K562 (cell line): ENCODE measurements at regions not wholly inside any gene's neighbourhood (a gene's known extent, or its start where the extent isn't known, plus 50 kb on each side); places are given as distances from the start of the nearest gene placed in this dataset.

ENCODE experiments used
- ATAC-seq: fragments of 200-7000 bp; cut with Tn5 transposase; 3 replicates; pipeline ENCODE4 v1.9.1; 2020; ENCODE audit warnings: moderate library complexity
- BruUV-seq: library from RNA; stranded (reverse); fragments of 400-500 nt; replicated peaks from 2 replicates; lab custom pipeline; 2021; lab: Mats Ljungman, UMichigan
- CTCF ChIA-PET: fragments of 300-600 bp; formaldehyde crosslinking; extraction: SDS; loops from one replicate; lab custom pipeline; 2021; ENCODE audit warnings: low intra/inter-chr PET ratio; lab: Yijun Ruan, JAX
- POLR2A ChIA-PET: fragments of 300-600, 350-650 bp; sonication (Branson Sonifier 250); formaldehyde crosslinking; extraction: SDS; loops from one replicate; lab custom pipeline; 2021; ENCODE audit warnings: antibody characterized with exemption, inconsistent platforms; lab: Yijun Ruan, JAX
- DNase-seq, 4 experiments: peaks; one replicate each; pipeline versions ENCODE4 v3.0.0 to v3.0.0-alpha.2; 2011 to 2018; ENCODE audit warnings: low spot score in 3 of 4, mixed read lengths in 3 of 4; ENCODE audit errors: extremely low read depth in 1 of 4
- FAIRE-seq: peaks from 2 replicates; lab custom pipeline; 2011; peaks lifted over from hg19 to GRCh38; lab: Jason Lieb, UNC
- H2AFZ ChIP-seq: 2 replicates; pipeline ENCODE4 v1.6.0; 2011; ENCODE audit warnings: low read depth, low read length, control low read depth, inconsistent platforms
- H3K27ac ChIP-seq: fragments of 200-600 bp; 3 replicates; pipeline ENCODE4 v1.8.0; 2011; ENCODE audit warnings: low read depth, mild to moderate bottlenecking, control low read depth, inconsistent platforms, low read length, moderate library complexity, mixed read lengths; ENCODE audit errors: extremely low read depth
- H3K27me3 ChIP-seq, 2 experiments: fragments of 300-600 bp in 1 of 2; 2 replicates in 1 of 2; 3 replicates in 1 of 2; pipeline versions ENCODE4 v1.6.0 to v1.8.0; 2011; ENCODE audit warnings: inconsistent platforms in 2 of 2, low read length in 2 of 2, mild to moderate bottlenecking in 1 of 2, mixed read lengths in 1 of 2, moderate library complexity in 1 of 2; ENCODE audit not compliant: control insufficient read depth in 2 of 2, insufficient read depth in 2 of 2
- H3K36me3 ChIP-seq: fragments of 300-600 bp; 3 replicates; pipeline ENCODE4 v1.8.0; 2011; ENCODE audit warnings: mild to moderate bottlenecking, low read length, inconsistent platforms; ENCODE audit not compliant: control insufficient read depth, insufficient read depth
- H3K4me1 ChIP-seq, 2 experiments: fragments of 200-600 bp in 1 of 2; replicated peaks in 1 of 2; 2 replicates in 1 of 2; 3 replicates in 1 of 2; pipeline versions ENCODE4 v1.5.1 to v1.8.0; 2011; ENCODE audit warnings: inconsistent platforms in 2 of 2, low read length in 2 of 2, mild to moderate bottlenecking in 1 of 2, mixed read lengths in 1 of 2, moderate library complexity in 1 of 2; ENCODE audit not compliant: control insufficient read depth in 2 of 2, insufficient read depth in 2 of 2
- H3K4me2 ChIP-seq: 2 replicates; pipeline ENCODE4 v1.6.1; 2011; ENCODE audit warnings: low read length, control low read depth, inconsistent platforms, mixed read lengths; ENCODE audit not compliant: insufficient read depth
- H3K4me3 ChIP-seq: fragments of 200-600 bp; sonication (generic), shearing (Covaris generic); 2 replicates; pipeline ENCODE4 v1.5.1; 2016; ENCODE audit warnings: control low read depth, inconsistent platforms
- H3K79me2 ChIP-seq: fragments of 200-600 bp; 3 replicates; pipeline ENCODE4 v1.8.0; 2011; ENCODE audit warnings: low read length, inconsistent platforms; ENCODE audit not compliant: control insufficient read depth, insufficient read depth
- H3K9ac ChIP-seq, 2 experiments: 2 replicates each; pipeline versions ENCODE4 v1.6.0 to v1.6.1; 2011; ENCODE audit warnings: low read depth in 2 of 2, low read length in 2 of 2, control low read depth in 1 of 2, inconsistent platforms in 1 of 2, mild to moderate bottlenecking in 1 of 2, mixed read lengths in 1 of 2; ENCODE audit not compliant: insufficient read depth in 1 of 2
- H3K9me1 ChIP-seq: one replicate; pipeline ENCODE4 v1.6.0; 2011; ENCODE audit warnings: inconsistent platforms, mild to moderate bottlenecking, low read length, moderate library complexity; ENCODE audit not compliant: control insufficient read depth, insufficient read depth
- H3K9me3 ChIP-seq: replicated peaks from 2 replicates; pipeline ENCODE4 v1.5.1; 2011; ENCODE audit warnings: low read depth, low read length, inconsistent platforms; ENCODE audit not compliant: control insufficient read depth, insufficient read depth
- H4K20me1 ChIP-seq: replicated peaks from 2 replicates; pipeline ENCODE4 v1.6.1; 2011; ENCODE audit warnings: low read length, inconsistent platforms, mixed read lengths; ENCODE audit not compliant: control insufficient read depth, insufficient read depth
- ADNP ChIP-seq: fragments of 200-800 bp; sonication (Bioruptor generic); IDR thresholded peaks from 2 replicates; pipeline ENCODE4 v1.6.1; 2016; ENCODE audit warnings: missing genetic modification characterization, missing compliant biosample characterization
- BRCA1 ChIP-seq, 2 experiments: fragments of 450-650 bp in 1 of 2; sonication (generic) in 1 of 2; formaldehyde crosslinking in 1 of 2; IDR thresholded peaks; 2 replicates each; pipeline versions ENCODE4 v1.5.0 to v1.6.1; 2017 to 2020; ENCODE audit warnings: mild to moderate bottlenecking in 1 of 2, missing genetic modification reagents in 1 of 2
- CLOCK ChIP-seq: fragments of 250-450 bp; sonication (Bioruptor Pico); IDR thresholded peaks from 2 replicates; pipeline ENCODE4 v1.4.0; 2020; ENCODE audit warnings: mild to moderate bottlenecking, moderate library complexity, borderline replicate concordance
- CREBBP ChIP-seq: IDR thresholded peaks from one replicate; pipeline ENCODE4 v1.6.1; 2012; ENCODE audit warnings: low read depth, mild to moderate bottlenecking, control low read depth, inconsistent platforms, low read length
- FOXA1 ChIP-seq: fragments of 450-650 bp; IDR thresholded peaks from 2 replicates; pipeline ENCODE4 v1.6.1; 2016; ENCODE audit warnings: mild to moderate bottlenecking, borderline replicate concordance
- HES1 ChIP-seq: fragments of 450-650 bp; IDR thresholded peaks from 2 replicates; pipeline ENCODE4 v1.6.1; 2016; ENCODE audit warnings: low read depth, mild to moderate bottlenecking, moderate library complexity
- NFE2L1 ChIP-seq: fragments of 450-650 bp; IDR thresholded peaks from 2 replicates; pipeline ENCODE4 v1.6.1; 2016; ENCODE audit warnings: missing genetic modification characterization, low read depth, mild to moderate bottlenecking, missing compliant biosample characterization, moderate library complexity, borderline replicate concordance
- STAG1 ChIP-seq: sonication (generic); formaldehyde crosslinking; IDR thresholded peaks from 2 replicates; pipeline ENCODE4 v1.5.0; 2020; ENCODE audit warnings: missing genetic modification reagents, borderline replicate concordance
- STAT5B ChIP-seq: fragments of 250-450 bp; sonication (Bioruptor Pico); IDR thresholded peaks from 2 replicates; pipeline ENCODE4 v1.8.0; 2021; ENCODE audit warnings: mild to moderate bottlenecking, inconsistent platforms
- ZFP30 ChIP-seq: fragments of 250-450 bp; sonication (Bioruptor Pico); IDR thresholded peaks from 2 replicates; pipeline ENCODE4 v1.8.0; 2022; ENCODE audit warnings: moderate library complexity, mild to moderate bottlenecking, inconsistent platforms, borderline replicate concordance
- ZNF407 ChIP-seq: fragments of 450-650 bp; IDR thresholded peaks from 2 replicates; pipeline ENCODE4 v1.6.1; 2016; ENCODE audit warnings: low read depth
- ZNF408 ChIP-seq: fragments of 250-450 bp; sonication (Bioruptor Pico); IDR thresholded peaks from 2 replicates; pipeline ENCODE4 v1.4.0; 2020; ENCODE audit warnings: low read depth, mild to moderate bottlenecking, moderate library complexity
- ZNF444 ChIP-seq: fragments of 250-450 bp; sonication (Bioruptor Pico); IDR thresholded peaks from 2 replicates; pipeline ENCODE4 v1.4.0; 2020; ENCODE audit warnings: mild to moderate bottlenecking, moderate library complexity
- in situ Hi-C: fragments of 300-500 bp; cut with MboI; formaldehyde crosslinking; loops from 4 replicates; pipeline ENCODE4 v1.15.0; 2018; ENCODE audit warnings: inconsistent platforms, mixed read lengths
- intact Hi-C: fragments of 100-400 bp; cut with micrococcal nuclease; formaldehyde crosslinking; loops from 2 replicates; pipeline ENCODE4 v1.14.2; 2022

DNA sequence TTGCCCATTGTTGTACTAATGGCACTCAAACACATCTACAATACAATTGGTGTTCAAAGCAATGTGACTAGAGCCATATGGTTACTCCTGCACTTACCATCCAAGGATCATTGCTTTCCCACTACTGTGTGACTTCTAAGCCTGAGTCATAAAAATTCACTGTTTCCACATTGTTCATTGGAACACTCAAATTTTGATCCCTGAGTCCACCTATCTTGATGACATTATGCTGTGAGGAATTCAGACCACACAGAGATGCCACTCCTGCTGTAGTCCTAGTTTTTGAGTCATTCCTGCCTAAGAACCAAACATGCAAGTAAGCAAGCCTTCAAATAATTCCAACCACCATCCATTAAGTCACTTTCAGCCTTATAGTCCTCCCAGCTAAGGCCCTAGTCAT, 176.2 kb downstream of the EFHB start:
- ChIA-PET POLR2A (no interaction called here), CTCF (no interaction called here)
- Histone ChIP-seq H3K4me3 (no peak overlapping the region), H4K20me1 (no peaks in the 10 kb centered on the region), H3K9me1 (no peaks in the 10 kb centered on the region), H2AFZ (no peak overlapping the region), H3K9me3 (no peaks in the 10 kb centered on the region), H3K79me2 (no peaks in the 10 kb centered on the region), H3K36me3 (no peaks in the 10 kb centered on the region), H3K4me2 (no peak overlapping the region), H3K9ac (no peak overlapping the region), H3K27me3 (no peaks in the 10 kb centered on the region), H3K4me1 (no peaks in the 10 kb centered on the region), H3K27ac (no peak overlapping the region)
- in situ Hi-C loops (no loop called here), intact Hi-C loops (no loop called here)
- no peak for FAIRE-seq
- no peak for DNase-seq
- ATAC-seq: no peak
- no TSS peak for BruUV-seq
- TF ChIP-seq ZNF408 (CRISPR knock-in tag) (no peak), ADNP (tag) (no peak), FOXA1 (no peak), CREBBP (no peak), BRCA1 (IDR thresholded peaks at IDR 0.05) (no peak), BRCA1 (CRISPR knock-in tag; IDR thresholded peaks at IDR 0.05) (no peak), ZFP30 (no peak), ZNF407 (no peak), NFE2L1 (tag) (no peak), HES1 (no peak), STAG1 (CRISPR knock-in tag) (no peak), ZNF444 (CRISPR knock-in tag) (no peak), CLOCK (no peak), STAT5B (CRISPR knock-in tag) (no peak)
